ENCODE measurements at regions not wholly inside any gene's neighbourhood (a gene's known extent, or its start where the extent isn't known, plus 50 kb on each side); places are given as distances from the start of the nearest gene placed in this dataset.

DNA sequence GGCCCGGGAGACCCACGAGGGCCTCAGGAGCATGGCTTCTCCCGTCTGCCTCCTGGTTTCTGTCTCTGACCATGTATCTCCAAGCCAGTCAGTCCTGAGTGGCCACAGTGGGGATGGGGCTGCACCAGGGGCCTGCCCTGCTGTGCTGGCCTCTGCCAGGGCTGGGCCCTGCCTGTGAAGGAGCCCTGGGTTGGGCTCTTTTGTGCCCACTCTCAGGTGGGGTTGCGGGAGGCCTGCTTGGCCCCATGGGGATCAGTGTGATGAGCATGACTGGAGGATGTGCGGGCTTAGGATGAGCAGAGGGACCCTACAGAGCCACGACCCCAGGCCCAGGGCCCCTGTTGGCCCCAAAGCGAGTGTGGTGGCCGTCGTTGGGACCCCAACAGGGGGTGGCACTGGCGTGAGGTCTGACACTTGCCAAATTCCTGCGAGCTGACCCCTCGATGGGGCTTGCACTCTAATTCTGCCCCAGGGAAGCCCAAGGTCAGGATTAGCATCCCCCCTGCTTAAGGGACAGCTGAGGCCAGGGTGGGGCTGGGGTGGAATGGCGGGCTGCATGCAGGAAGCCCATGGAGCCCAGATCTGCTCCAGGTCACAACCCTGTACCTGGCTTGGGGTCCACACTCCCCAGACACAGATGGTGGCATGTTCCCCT lies 90.0 kb upstream of the BHLHE23 start:
- no peak for TF ChIP-seq ZFX (IDR thresholded peaks at IDR 0.05; ENCODE audit: borderline replicate concordance)
- TF ChIP-seq, protein P1, sequence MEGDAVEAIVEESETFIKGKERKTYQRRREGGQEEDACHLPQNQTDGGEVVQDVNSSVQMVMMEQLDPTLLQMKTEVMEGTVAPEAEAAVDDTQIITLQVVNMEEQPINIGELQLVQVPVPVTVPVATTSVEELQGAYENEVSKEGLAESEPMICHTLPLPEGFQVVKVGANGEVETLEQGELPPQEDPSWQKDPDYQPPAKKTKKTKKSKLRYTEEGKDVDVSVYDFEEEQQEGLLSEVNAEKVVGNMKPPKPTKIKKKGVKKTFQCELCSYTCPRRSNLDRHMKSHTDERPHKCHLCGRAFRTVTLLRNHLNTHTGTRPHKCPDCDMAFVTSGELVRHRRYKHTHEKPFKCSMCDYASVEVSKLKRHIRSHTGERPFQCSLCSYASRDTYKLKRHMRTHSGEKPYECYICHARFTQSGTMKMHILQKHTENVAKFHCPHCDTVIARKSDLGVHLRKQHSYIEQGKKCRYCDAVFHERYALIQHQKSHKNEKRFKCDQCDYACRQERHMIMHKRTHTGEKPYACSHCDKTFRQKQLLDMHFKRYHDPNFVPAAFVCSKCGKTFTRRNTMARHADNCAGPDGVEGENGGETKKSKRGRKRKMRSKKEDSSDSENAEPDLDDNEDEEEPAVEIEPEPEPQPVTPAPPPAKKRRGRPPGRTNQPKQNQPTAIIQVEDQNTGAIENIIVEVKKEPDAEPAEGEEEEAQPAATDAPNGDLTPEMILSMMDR (IDR thresholded peaks at IDR 0.05) = no peak
- H3K27ac ChIP-seq = no peak overlapping the region

DNA sequence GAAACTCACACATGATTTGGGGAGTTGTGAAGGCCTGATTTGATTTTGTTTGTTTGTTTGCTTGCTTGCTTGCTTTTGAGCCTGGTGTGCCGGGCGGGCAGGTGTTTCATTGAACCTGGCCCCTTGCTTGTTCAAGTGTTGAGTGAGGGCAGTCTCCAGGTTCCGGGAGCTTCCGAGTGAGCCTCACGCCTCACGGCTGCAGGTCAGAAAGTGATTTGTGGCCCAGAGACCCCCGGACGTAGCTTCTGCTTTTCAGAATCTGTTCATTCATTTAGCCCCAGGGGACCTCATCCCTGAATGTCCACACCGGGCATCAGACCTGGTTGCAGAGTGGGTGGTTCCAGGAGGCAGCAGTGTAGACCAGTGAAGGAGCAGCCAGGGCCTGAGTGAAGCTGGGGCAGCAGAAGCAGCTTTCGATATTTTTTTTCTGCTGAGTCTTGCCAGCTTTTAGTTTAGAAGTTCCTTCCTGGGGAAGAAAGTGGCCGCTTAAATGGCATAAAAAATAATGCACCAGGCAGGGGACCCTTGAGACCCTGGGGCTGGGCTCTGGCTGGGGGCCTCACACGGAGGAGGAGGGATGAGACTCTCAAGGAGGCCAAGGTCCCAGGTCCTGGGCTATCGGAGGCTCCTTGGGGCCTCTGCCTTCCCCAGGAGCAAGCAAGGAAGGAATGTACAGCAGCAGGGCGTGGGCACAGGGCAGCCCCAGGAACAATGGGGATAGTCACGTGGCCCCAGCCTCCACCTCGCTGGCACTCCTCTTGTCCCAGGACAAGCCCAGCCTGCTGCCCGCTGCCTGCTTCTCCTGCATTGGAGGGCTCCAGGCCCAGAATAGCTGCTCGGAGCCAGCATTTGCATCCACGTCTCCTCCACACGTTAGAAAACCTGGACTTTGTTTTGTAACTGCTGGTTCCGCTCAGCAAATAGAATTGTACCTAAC lies 89.2 kb upstream of the BHLHE23 start:
- TF ChIP-seq, protein P1 (IDR thresholded peaks at IDR 0.05) = no peak
- TF ChIP-seq ZFX (IDR thresholded peaks at IDR 0.05; ENCODE audit: borderline replicate concordance) = no peak

DNA sequence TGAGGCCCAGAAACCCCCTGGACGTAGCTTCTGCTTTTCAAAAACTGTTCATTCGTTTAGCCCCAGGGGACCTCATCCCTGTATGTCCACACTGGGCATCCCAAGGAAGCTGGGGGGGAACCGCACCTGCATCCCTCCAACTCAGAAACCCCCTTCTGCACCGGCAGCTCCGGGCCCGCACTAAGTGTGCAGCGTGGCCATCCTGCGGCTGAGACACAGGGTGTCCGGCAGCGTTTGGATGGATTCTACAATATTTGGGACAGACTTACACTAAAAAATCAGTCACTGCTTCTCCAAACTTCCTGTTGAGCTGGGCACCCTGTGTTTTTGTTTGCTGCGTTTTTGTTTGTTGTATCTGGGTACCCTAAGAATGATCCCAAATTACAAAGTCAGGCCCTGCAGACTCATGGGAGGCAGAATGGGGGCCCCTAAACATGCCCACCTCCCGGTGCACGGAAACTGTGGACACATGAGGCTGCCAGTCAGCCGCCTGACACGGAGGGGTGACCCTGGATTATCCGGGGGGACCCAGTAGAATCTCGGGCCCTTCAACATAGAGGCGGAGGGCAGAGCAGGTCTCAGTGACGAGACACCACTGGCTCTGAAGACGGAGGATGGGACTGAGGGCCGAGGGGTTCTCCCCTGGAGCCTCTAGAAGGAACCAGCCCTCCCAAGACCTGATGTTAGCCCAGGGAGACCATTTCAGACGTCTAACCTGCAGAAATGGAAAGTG lies 88.2 kb upstream of the BHLHE23 start:
- no peak overlapping the region for H3K27ac ChIP-seq
- TF ChIP-seq ZFX (IDR thresholded peaks at IDR 0.05; ENCODE audit: borderline replicate concordance) = no peak
- TF ChIP-seq, protein P1 (IDR thresholded peaks at IDR 0.05) = no peak

More for the DNA sequence above, 89.2 kb upstream of the BHLHE23 start:
- no peak overlapping the region for H3K27ac ChIP-seq

DNA sequence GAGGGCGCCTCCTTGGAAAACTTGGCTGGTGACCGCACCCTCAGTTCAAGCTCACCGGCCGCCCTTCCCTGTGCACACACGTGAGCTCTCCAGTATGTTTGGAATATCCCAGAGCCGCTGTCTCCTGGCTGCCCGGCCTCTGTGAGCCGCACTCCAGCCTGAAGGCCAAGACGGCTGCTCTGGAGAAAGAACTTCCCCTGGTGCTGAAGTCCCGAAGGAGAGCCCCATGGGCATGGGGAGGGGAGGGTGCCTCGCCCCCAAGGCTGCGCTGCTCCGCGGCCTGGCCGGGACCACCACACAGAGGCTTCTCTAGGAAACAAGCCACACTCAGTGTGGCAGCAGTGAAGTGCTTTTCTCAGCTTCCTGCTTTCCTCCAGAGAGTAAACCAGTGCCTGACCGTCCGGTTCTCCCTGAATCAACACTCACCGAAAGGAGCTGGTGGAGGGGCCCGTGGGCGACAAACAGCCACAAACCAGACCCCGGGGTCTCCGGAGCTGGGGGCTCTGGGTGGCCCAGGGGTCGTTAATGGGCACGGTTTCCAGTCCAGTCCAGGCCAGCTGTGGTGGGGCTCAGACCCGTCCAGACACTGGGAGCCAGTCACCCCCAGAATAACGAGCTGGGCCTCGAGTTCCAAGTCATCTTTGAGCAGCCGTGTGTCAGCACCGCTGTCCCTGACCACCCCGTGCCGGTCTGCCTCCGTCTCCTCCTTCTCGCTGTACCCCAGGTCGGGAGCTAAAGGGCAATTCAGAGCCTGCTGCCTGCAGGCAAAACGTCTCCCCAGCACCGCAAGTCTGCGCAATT lies 87.4 kb upstream of the BHLHE23 start:
- no peak overlapping the region for H3K27ac ChIP-seq
- TF ChIP-seq ZFX (IDR thresholded peaks at IDR 0.05; ENCODE audit: borderline replicate concordance) = no peak

DNA sequence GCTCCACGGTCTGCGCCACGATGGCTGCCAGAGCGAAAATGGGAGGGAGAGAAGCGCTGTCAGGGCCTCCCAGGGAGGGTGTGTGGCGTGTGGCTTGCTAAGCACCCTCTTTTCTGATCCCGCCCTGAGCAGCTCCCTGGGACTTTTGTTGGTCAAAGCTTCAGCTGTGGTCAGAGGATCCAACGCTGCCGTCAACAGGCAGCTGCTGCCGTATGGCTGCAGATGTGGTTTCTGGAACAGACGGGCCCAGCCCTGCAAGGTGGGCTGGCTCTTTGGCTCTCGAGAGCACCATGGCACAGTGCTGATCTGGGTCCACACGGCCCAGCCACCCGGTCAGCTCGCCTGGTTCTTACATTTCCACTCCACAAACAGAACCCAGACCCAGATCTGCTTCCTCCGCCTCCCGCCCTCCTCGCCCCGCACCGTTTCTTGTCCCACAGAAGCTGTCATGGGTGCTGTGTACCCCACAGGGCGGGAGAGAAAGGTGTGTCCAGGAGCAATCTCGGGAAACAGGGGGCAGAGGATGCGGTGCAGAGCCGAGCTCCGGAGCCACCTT lies 86.0 kb upstream of the BHLHE23 start:
- TF ChIP-seq, protein P1 (IDR thresholded peaks at IDR 0.05) = no peak
- TF ChIP-seq ZFX (IDR thresholded peaks at IDR 0.05; ENCODE audit: borderline replicate concordance) = no peak
- no peak overlapping the region for H3K27ac ChIP-seq

DNA sequence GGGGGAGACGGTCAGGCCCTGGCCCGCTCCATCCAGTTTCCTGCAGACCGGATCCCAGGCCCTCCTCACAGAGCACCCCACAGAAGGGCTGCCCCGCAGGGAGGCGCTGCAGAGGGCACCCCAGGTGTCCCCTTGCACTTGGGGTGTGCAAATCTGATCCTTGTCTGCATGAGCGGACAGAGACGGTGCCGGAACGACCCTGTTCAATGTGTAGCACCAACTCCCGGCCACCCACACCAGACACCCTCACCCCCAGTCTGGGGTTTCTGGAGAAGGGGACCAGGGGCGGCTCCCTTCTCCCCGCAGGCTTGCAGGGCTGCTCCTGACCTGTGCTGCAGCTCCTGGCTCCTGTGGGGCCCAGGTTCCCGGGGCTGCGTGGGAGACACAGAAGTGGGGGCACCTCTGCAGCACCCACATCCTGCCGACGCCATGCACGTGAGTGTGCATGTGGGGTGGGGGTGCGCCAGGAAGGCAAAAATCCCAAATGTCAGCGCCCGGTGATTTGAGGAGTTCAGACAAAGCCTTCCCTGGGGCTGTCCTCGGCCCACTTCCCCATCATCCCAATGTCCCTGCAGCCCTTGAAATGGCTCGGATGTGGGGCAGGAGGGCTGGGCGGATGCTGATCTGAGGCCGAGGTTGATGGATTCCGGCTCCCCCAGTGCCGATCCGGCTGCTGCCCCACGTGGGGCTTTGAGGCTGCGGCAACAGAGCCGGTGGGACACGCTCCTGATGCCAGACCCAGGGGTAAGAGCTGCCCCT lies 85.3 kb upstream of the BHLHE23 start:
- no peak overlapping the region for H3K27ac ChIP-seq
- TF ChIP-seq, protein P1 (IDR thresholded peaks at IDR 0.05) = no peak
- no peak for TF ChIP-seq ZFX (IDR thresholded peaks at IDR 0.05; ENCODE audit: borderline replicate concordance)

All from 22Rv1 (cell line).